WTC11 (cell line): ENCODE measurements at regions not wholly inside any gene's neighbourhood (a gene's known extent, or its start where the extent isn't known, plus 50 kb on each side); places are given as distances from the start of the nearest gene placed in this dataset.

Experiments used
- CREB1 ChIP-seq: sonication (generic); formaldehyde crosslinking; IDR thresholded peaks from 2 replicates; pipeline ENCODE4 v1.8.0; 2023; ENCODE audit warnings: mild to moderate bottlenecking, missing genetic modification reagents
- CTCF ChIP-seq: fragments of 200-600 bp; IDR thresholded peaks from 2 replicates; pipeline ENCODE4 v1.8.0; 2022; ENCODE audit warnings: antibody characterized with exemption
- GABPB1 ChIP-seq: sonication (generic); formaldehyde crosslinking; IDR thresholded peaks from 2 replicates; pipeline ENCODE4 v1.8.1; 2023; ENCODE audit warnings: mild to moderate bottlenecking, missing genetic modification reagents
- IRF2 ChIP-seq: sonication (generic); formaldehyde crosslinking; IDR thresholded peaks from 2 replicates; pipeline ENCODE4 v1.8.0; 2022; ENCODE audit warnings: low read depth, missing genetic modification reagents, borderline replicate concordance
- MAX ChIP-seq: sonication (generic); formaldehyde crosslinking; IDR thresholded peaks from 2 replicates; pipeline ENCODE4 v1.8.0; 2022; ENCODE audit warnings: mild to moderate bottlenecking, missing genetic modification reagents
- NR3C1 ChIP-seq: sonication (generic); formaldehyde crosslinking; conservative IDR thresholded peaks from 2 replicates; pipeline ENCODE4 v1.8.1; 2023; ENCODE audit warnings: low read depth, mild to moderate bottlenecking, missing genetic modification reagents
- ZNF263 ChIP-seq: sonication (generic); formaldehyde crosslinking; IDR thresholded peaks from 2 replicates; pipeline ENCODE4 v1.8.1; 2022; ENCODE audit warnings: low read depth, mild to moderate bottlenecking, moderate library complexity, missing genetic modification reagents
- ZNF532 ChIP-seq: fragments of 250-450 bp; sonication (Bioruptor Pico); IDR thresholded peaks from 2 replicates; pipeline ENCODE4 v1.9.0; 2021; ENCODE audit warnings: mild to moderate bottlenecking, borderline replicate concordance
- ZSCAN18 ChIP-seq: fragments of 250-450 bp; sonication (Bioruptor Pico); IDR thresholded peaks from 2 replicates; pipeline ENCODE4 v2.1.2; 2022; ENCODE audit warnings: mild to moderate bottlenecking, moderate library complexity

DNA sequence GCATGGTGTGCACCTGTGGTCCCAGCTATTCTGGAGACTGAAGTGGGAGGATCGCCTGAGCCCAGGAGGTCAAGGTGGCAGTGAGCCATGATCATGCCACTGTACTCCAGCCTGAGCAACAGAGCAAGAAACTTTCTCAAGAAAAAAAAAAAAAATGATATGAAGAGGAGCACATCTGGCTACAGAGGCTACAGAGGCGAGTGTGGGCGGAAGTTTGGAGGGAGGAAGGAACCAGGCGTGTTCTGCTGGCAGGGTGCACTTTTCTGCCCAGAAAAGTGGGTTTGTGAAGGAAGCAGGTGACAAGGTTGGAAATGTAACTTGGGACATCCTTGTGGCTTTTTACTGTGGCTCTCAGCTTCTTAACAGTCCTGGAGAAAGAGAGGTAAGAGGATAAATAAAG, 96.7 kb downstream of the SNX5 start:
- TF ChIP-seq MAX (CRISPR knock-in tag) (no peak), GABPB1 (no peak), CREB1 (no peak), ZNF263 (CRISPR knock-in tag) (no peak), ZNF532 (CRISPR knock-in tag) (no peak), ZSCAN18 (CRISPR knock-in tag) (no peak), IRF2 (CRISPR knock-in tag) (no peak), CTCF (no peak), NR3C1 (CRISPR knock-in tag) (no peak)
